ENCODE measurements at regions not wholly inside any gene's neighbourhood (a gene's known extent, or its start where the extent isn't known, plus 50 kb on each side); places are given as distances from the start of the nearest gene placed in this dataset.

- TF ChIP-seq MAX (IDR thresholded peaks at IDR 0.05) = no peak
- no peak for TF ChIP-seq POLR2AphosphoS5 (IDR thresholded peaks at IDR 0.05; ENCODE audit: low read depth, low read length)
- no peak for TF ChIP-seq CTCF (IDR thresholded peaks at IDR 0.05 in 2 of 3, conservative IDR thresholded peaks at IDR 0.05 in 1 of 3; ENCODE audit: borderline replicate concordance in 1 of 3, insufficient read depth in 1 of 3, low read depth in 2 of 3, low read length in 2 of 3)
- TF ChIP-seq REST (IDR thresholded peaks at IDR 0.05; ENCODE audit: low read depth) = no peak
- TF ChIP-seq SP1 (IDR thresholded peaks at IDR 0.05; ENCODE audit: low read depth) = no peak
- no peak for TF ChIP-seq POLR2A (IDR thresholded peaks at IDR 0.05; ENCODE audit: borderline replicate concordance, extremely low read depth, insufficient read depth, insufficient read length)
- TF ChIP-seq SIN3A (IDR thresholded peaks at IDR 0.05; ENCODE audit: low read depth) = no peak
- TF ChIP-seq YY1 (IDR thresholded peaks at IDR 0.05; ENCODE audit: extremely low read depth, insufficient replicate concordance, low read depth, low read length) = no peak
- no peak for TF ChIP-seq ZNF274 (IDR thresholded peaks at IDR 0.05; ENCODE audit: low read depth, low read length)
- no peak for TF ChIP-seq SRF (IDR thresholded peaks at IDR 0.05; ENCODE audit: low read depth)
- no peak for TF ChIP-seq EZH2 (IDR thresholded peaks at IDR 0.05)
- TF ChIP-seq EZH2phosphoT487 (IDR thresholded peaks at IDR 0.05; ENCODE audit: borderline replicate concordance) = no peak
- TF ChIP-seq RAD21 (IDR thresholded peaks at IDR 0.05; ENCODE audit: low read depth) = no peak
- no peak for TF ChIP-seq TCF7L2 (IDR thresholded peaks at IDR 0.05; ENCODE audit: borderline replicate concordance, extremely low read depth, insufficient read depth, insufficient read length)
These were observed 106.1 kb upstream of the PLET1 start for GRCh38 chr11:112366777-112367176.

Measured in HCT116 (cell line).